Breast epithelium (tissue), 3 donors: ENCODE measurements at regions not wholly inside any gene's neighbourhood (a gene's known extent, or its start where the extent isn't known, plus 50 kb on each side); places are given as distances from the start of the nearest gene placed in this dataset.
"Not testable (repeated sequence)": the region's sequence is repeated elsewhere in the genome, so short reads cannot be mapped to it uniquely, and the experiment has no call there.

Source experiments
- CTCF ChIP-seq, 3 donors: fragments of 450-650 bp; IDR thresholded peaks; one replicate each; pipeline ENCODE4 v1.5.1; 2016 to 2017; ENCODE audit warnings: antibody characterized with exemption in 3 of 3, mild to moderate bottlenecking in 3 of 3, moderate library complexity in 3 of 3
- POLR2AphosphoS5 ChIP-seq, 3 donors: sonication (generic); formaldehyde crosslinking; IDR thresholded peaks; one replicate each; pipeline ENCODE4 v1.6.1; 2017; ENCODE audit warnings: antibody characterized with exemption in 3 of 3

- TF ChIP-seq CTCF, POLR2AphosphoS5 (IDR thresholded peaks at IDR 0.05): not testable (repeated sequence)
These were observed 60.6 kb upstream of the SMOC2 start for GRCh38 chr6:168380166-168380955.
